Stimulated activated CD8-positive, alpha-beta memory T cell treated with anti-CD3 and anti-CD28 coated beads, Interleukin-7, amount 100 ng/mL, for 4 hours (primary cell): ENCODE measurements at regions not wholly inside any gene's neighbourhood (a gene's known extent, or its start where the extent isn't known, plus 50 kb on each side); places are given as distances from the start of the nearest gene placed in this dataset.

ENCODE experiments used
- DNase-seq, 2 donors: peaks; one replicate each; pipeline ENCODE4 v3.0.0-alpha.2; 2020; ENCODE audit warnings: low read depth in 2 of 2

DNA sequence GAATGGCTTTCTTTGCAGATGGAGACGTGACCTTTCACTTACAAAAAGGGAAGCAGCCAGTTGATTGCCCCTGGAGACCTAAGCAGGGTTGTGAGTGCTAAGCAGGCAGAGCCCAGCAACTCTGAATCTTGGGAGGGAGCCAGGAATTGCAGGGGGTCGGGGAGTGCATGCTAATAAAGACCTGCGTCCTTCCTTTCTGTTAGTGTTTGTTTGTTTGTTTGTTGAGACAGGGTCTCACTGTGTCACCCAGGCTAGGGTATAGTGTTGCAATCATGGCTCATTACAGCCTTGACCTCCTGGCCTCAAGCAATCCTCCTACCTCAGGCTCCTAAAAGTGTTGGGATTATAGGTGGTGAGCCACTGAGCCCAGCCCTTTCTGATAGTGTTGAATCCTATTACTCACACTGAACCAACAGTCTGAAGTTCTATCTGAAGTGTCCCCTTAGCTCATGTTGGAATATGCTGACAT is 137.4 kb downstream of the CEP135 start:
- DNase-seq: no peak

DNA sequence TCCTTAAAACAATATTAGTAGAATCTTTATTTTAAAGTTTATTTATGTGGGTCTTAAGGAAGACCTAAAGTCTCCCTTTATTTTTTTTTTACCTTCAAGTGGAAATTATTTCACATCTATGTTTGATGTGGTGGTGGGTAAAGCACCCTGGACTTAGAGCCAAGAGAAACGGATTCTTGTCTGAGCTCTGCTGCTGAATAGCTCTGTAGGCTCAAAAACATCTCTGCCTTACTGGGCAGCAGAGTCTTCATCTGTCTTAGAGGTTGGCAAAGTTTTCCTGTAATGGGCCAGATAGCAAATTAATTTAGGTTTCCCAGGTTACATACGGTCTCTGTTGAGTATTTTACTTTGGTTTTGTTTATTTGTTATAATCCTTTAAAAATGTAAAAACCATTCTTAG is 136.5 kb downstream of the CEP135 start:
- DNase-seq: no peak

DNA sequence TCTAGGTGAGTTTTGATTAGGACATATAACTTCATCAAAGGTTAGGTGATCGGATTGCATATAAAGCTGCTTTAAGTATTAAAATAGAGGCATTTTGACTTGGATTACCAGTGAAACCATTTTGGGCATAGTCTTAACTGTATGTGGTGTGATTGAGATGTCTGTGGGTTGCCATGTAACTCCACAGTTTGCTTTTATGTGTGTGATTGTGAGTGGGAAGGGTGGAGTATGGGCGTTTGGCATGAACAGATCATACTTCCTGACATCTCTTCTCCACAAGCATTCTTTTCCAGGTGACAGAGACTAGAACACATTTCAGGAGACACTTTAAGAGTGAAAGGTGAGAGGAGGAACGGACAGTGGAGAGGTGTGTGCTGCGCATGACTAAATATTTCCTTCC is 136.1 kb downstream of the CEP135 start:
- DNase-seq: no peak
